Left lung (tissue), 4 donors: ENCODE measurements at regions not wholly inside any gene's neighbourhood (a gene's known extent, or its start where the extent isn't known, plus 50 kb on each side); places are given as distances from the start of the nearest gene placed in this dataset.
"Not testable (repeated sequence)": the region's sequence is repeated elsewhere in the genome, so short reads cannot be mapped to it uniquely, and the experiment has no call there.

Experiments
- ATAC-seq: fragments of 200-7000 bp; cut with Tn5 transposase; one replicate; pipeline ENCODE4 v1.9.1; 2020; ENCODE audit warnings: moderate library complexity
- DNase-seq, 4 donors: peaks; one replicate each; pipeline ENCODE4 v3.0.0-alpha.2; 2013 to 2020
- H3K27ac ChIP-seq, 2 donors: fragments of 200-600 bp; sonication (generic) in 1 of 2; one replicate each; pipeline versions ENCODE4 v1.5.0 to v1.8.0; 2020 to 2021
- H3K27me3 ChIP-seq, 2 donors: fragments of 200-600 bp; sonication (generic) in 1 of 2; one replicate each; pipeline versions ENCODE4 v1.5.0 to v1.8.0; 2020 to 2021
- H3K36me3 ChIP-seq, 2 donors: fragments of 200-600 bp; sonication (generic) in 1 of 2; one replicate each; pipeline versions ENCODE4 v1.5.0 to v1.8.0; 2020 to 2021
- H3K4me1 ChIP-seq, 2 donors: fragments of 200-600 bp; one replicate each; pipeline ENCODE4 v1.8.0; 2021
- H3K4me3 ChIP-seq, 2 donors: fragments of 200-600 bp; sonication (generic) in 1 of 2; one replicate each; pipeline versions ENCODE4 v1.5.0 to v1.8.0; 2020 to 2021; ENCODE audit warnings: mild to moderate bottlenecking in 1 of 2
- H3K9me3 ChIP-seq, 2 donors: fragments of 200-600 bp; sonication (generic) in 1 of 2; one replicate each; pipeline versions ENCODE4 v1.5.0 to v1.8.0; 2020 to 2021
- intact Hi-C, 2 donors: fragments of 100-400 bp; cut with DNase I; formaldehyde crosslinking; loops; one replicate each; pipeline versions ENCODE4 v1.11.2 to v1.14.2; 2022
- TF ChIP-seq, protein P1 (sequence below), 2 donors: fragments of 200-600 bp; sonication (generic) in 1 of 2; IDR thresholded peaks; one replicate each; pipeline versions ENCODE4 v1.5.0 to v1.8.0; 2021; ENCODE audit warnings: antibody characterized with exemption in 2 of 2
- donor health status: DM: no; HTN: yes; CAD: no.
- donor health status: DM: no; HTN: no; CAD: no.

DNA sequence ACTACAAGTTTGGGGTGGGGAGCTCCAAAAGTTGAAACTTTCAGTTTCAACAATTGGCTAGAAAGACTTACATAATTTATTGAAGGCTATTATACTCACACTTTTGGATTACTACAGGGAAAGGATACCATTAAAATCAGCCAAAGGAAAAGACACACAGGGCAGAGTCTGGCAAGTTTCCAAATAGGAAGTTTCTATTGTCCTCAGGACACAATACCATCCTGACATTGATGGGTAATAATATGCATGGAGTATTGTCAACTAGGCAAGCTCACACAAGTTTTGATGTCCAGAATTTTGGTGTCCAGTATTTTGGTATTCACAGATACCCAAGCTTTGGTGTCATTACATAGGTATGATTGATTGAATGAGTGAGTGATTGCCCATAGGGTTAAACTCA, 872.6 kb upstream of the SORCS1 start:
- intact Hi-C loops: no loop called here
- Histone ChIP-seq H3K4me3 (no peak overlapping the region), H3K9me3 (no peaks in the 10 kb centered on the region), H3K4me1 (no peaks in the 10 kb centered on the region), H3K27ac (no peak overlapping the region), H3K36me3 (no peaks in the 10 kb centered on the region), H3K27me3 (no peaks in the 10 kb centered on the region)
- DNase-seq (no peak), ATAC-seq (no peak)
- TF ChIP-seq, protein P1, sequence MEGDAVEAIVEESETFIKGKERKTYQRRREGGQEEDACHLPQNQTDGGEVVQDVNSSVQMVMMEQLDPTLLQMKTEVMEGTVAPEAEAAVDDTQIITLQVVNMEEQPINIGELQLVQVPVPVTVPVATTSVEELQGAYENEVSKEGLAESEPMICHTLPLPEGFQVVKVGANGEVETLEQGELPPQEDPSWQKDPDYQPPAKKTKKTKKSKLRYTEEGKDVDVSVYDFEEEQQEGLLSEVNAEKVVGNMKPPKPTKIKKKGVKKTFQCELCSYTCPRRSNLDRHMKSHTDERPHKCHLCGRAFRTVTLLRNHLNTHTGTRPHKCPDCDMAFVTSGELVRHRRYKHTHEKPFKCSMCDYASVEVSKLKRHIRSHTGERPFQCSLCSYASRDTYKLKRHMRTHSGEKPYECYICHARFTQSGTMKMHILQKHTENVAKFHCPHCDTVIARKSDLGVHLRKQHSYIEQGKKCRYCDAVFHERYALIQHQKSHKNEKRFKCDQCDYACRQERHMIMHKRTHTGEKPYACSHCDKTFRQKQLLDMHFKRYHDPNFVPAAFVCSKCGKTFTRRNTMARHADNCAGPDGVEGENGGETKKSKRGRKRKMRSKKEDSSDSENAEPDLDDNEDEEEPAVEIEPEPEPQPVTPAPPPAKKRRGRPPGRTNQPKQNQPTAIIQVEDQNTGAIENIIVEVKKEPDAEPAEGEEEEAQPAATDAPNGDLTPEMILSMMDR (IDR thresholded peaks at IDR 0.05): no peak

DNA sequence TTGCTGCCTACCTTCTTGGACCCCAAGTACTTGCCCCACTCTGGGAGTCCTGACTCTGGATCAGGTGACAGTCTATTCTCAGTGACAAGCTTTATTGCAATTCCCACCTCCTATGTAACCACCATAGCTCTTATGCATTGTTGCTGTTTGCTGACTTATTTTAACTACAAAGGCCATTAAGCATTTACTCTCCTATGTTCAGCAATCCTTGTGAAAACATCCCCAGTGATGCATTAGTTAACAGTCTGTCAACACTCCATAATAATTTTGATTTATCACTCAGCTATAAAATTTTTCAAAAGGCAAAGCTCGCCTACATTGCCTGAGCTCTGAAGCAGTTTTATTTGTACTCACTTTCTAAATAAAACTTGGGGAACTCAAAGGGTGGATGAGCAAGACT, 871.8 kb upstream of the SORCS1 start:
- Histone ChIP-seq H3K27me3 (no peaks in the 10 kb centered on the region), H3K4me1 (no peaks in the 10 kb centered on the region), H3K36me3 (no peaks in the 10 kb centered on the region), H3K4me3 (no peak overlapping the region), H3K9me3 (no peaks in the 10 kb centered on the region), H3K27ac (no peak overlapping the region)
- ATAC-seq (no peak), DNase-seq (no peak)
- TF ChIP-seq, protein P1 (IDR thresholded peaks at IDR 0.05): no peak
- intact Hi-C loops: no loop called here

GRCh38 chr10:108034829-108035228, 870.3 kb upstream of the SORCS1 start:
- Histone ChIP-seq H3K27ac (no peak overlapping the region), H3K27me3 (no peaks in the 10 kb centered on the region), H3K4me3 (no peak overlapping the region), H3K36me3 (no peaks in the 10 kb centered on the region), H3K9me3 (no peaks in the 10 kb centered on the region), H3K4me1 (no peaks in the 10 kb centered on the region)
- intact Hi-C loops: no loop called here
- ATAC-seq (no peak), DNase-seq (no peak)
- TF ChIP-seq, protein P1 (IDR thresholded peaks at IDR 0.05): no peak

- DNase-seq, H3K27me3 ChIP-seq, intact Hi-C loops, ATAC-seq, H3K36me3 ChIP-seq, H3K4me3 ChIP-seq, H3K27ac ChIP-seq, H3K4me1 ChIP-seq, H3K9me3 ChIP-seq: not testable (repeated sequence)
Observed at GRCh38 chr10:108033518-108033917, 869.0 kb upstream of the SORCS1 start.

GRCh38 chr10:108031505-108031904, 867.0 kb upstream of the SORCS1 start:
- DNase-seq (no peak), ATAC-seq (no peak)
- TF ChIP-seq, protein P1 (IDR thresholded peaks at IDR 0.05): no peak
- H3K4me3 ChIP-seq: no peak overlapping the region
- H3K27me3 ChIP-seq: no peaks in the 10 kb centered on the region
- intact Hi-C loops: no loop called here
- H3K9me3 ChIP-seq: peaks cover 0 to 14% of the 10 kb centered on the region in 2 donors
- H3K27ac ChIP-seq: no peak overlapping the region
- H3K4me1 ChIP-seq: no peaks in the 10 kb centered on the region
- no peaks in the 10 kb centered on the region for H3K36me3 ChIP-seq

- Histone ChIP-seq H3K4me3 (no peak overlapping the region), H3K4me1 (no peaks in the 10 kb centered on the region), H3K36me3 (no peaks in the 10 kb centered on the region), H3K27ac (no peak overlapping the region), H3K27me3 (no peaks in the 10 kb centered on the region), H3K9me3 (peaks cover 0 to 30% of the 10 kb centered on the region in 2 donors)
- DNase-seq (no peak), ATAC-seq (no peak)
- TF ChIP-seq, protein P1 (IDR thresholded peaks at IDR 0.05): no peak
- intact Hi-C loops: no loop called here
Observed at GRCh38 chr10:108014902-108015177, 850.3 kb upstream of the SORCS1 start.
